ELF-1 (cell line): ENCODE measurements at regions not wholly inside any gene's neighbourhood (a gene's known extent, or its start where the extent isn't known, plus 50 kb on each side); places are given as distances from the start of the nearest gene placed in this dataset.

Experiments
- DNase-seq: peaks from one replicate; pipeline ENCODE4 v3.0.0-alpha.2; 2016; ENCODE audit warnings: low read depth, low spot score

DNA sequence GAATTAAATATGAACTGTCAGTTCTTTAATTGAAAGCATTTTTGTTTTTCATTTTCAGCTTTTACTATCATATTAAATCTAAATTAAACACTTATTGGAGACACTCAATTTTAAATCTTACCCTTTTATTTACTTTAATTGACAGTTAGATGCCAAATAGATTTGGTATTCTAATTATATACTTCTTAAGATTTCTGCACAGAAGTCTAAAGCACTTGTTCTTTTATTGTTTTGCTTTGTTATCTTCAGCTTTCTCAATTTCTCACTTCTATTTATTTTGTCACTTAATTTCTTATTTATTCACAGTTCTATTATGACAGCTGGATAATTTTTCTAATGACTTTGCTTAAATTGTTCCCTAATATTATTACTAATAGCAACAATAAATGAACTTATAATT, 1397.3 kb upstream of the MIR17HG start:
- no peak for DNase-seq

DNA sequence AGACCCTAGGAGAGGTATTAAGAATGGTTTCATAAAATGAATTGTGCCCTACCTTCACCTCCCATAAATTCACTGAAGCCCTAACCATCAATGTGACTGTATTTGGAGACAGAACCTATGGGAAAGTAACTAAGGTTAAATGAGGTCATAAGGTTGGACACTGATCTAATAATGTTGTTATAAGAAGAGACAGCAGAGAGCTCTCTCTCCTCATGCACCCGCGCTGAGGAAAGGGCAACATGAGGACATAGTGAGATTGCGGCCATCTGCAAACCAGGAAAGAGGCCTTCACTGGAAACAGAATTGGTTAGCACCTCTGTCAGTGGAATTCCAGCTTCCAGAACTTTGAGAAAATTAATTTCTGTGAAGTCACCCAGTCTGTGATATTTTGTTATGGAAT, 1396.1 kb upstream of the MIR17HG start:
- DNase-seq, result no peak

DNA sequence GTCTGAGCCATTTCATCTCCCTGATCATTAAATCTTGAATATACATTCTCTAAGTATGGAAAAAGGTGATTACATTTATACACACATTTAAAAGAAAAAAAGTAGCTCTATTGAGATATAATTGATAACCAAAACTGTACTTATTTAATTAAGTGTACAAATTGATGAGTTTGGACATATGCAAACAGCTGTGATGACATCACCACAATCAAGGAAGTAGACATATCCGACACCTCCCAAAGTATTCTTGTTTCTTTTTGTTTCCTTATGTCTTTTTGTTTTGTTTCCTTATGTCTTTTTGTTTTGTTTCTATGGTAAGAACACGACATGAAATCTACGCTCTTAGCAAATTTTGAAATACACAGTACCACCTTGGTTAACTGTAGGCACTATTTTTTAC, 1393.9 kb upstream of the MIR17HG start:
- no peak for DNase-seq

DNA sequence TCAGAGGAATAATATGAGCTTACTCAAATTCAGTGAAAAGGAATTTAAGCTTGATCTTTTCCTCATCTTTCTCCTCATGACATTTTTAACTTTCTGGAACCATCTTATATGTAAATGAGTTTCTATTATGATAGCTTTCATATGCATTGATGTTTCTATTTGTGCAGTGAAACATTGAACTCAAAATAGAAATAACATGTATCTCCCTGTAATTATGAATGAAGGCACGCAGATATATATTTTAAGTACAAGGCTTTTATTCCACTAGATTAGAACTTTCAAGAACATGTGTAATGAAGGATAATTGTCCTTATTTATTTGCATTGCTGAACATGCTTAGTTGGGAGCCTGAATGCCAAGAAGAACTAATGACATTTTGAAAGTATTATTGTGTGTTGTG, 1391.7 kb upstream of the MIR17HG start:
- no peak for DNase-seq

DNA sequence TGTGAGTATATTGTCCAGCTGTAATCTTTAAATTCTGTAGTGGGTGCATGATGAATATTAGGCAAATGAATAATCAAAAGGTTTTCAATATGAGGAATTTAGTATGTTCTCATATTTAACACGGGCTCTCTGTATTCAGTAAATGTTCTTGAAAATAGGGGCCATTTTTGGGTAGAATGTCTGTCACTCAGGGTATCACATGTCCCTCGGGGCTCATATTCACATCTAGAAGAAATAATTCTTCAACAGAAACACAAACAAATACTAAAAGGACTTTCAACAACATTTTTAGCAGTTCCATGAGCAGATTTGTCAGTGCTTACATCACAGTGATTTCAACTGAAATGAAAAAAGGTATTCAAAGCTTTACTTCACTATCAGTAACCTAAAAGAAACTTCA, 1388.4 kb upstream of the MIR17HG start:
- no peak for DNase-seq

DNA sequence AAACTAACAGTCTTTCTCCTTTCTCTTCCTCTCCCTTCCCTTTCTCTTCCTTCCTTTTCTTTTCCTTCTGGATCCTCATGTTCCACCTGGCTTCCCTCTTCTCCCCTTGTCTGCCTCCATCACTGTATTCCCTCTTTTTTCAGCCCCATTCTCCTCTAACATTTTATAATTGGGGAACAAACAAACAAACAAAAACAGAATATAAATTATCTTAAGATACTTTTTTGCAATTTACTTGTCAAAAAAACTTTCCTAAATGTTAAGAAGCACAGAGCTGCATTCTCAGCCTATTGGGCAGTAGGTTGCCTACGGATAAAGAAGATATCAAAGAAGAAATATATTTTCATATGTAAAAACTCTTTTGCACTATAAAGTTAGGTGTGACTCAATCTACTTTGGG, 1382.2 kb upstream of the MIR17HG start:
- no peak for DNase-seq

DNA sequence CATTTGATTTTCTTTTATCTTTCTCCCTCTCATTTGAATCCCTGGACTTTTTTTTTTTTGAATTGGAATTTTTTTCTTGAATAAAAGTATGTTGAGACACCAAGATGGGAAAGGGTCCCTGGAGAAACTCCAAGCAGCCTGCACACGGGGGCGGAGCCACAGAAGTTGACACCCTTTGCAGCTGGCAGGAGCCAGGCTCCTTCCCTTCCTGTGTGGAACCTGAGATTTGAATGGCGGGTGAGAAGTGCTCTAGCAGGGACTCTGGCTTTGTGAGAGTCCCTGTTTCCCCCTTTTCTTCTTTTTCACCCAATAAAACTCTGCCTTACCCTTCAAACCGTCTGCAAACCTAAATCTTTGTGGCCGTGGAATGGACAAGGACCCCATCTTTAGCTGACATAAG, 1381.0 kb upstream of the MIR17HG start:
- DNase-seq, result no peak

DNA sequence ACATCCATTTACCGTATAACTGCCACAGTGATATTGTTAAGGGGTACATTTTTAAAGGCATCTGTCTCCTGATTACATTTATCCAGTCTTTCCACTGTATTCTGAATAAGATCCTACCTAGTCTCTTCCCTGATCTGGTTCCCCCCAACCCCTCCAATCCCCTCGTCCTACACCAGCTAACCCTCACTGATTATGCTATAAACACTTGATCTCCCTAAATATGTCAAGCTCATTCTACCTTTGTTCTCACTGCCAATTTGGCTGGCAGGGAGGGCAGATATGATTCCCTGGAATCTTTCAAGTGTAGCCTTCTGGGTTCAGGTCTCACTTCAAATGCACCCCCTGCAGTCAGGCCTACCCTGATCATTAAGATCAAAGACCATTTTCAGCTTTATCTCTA, 1379.8 kb upstream of the MIR17HG start:
- no peak for DNase-seq

DNA sequence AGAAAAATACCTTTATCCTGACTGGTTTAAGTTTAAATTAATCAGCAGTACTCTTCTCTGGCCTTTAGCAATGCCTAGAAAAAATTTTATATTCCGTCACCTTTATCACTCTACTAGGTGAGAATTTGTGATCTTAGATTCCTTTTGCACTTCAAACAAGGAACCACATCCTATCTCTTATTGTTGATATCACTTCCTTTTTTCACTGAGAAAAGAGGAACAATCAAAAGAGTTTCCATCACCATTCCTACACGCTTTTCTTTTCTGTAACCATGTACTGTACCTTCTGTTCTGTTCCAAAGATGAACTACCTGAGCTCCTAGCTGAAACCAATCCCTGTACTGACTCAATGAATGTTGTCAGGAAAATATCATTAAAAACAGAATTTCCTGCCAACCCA, 1379.0 kb upstream of the MIR17HG start:
- DNase-seq, result no peak

DNA sequence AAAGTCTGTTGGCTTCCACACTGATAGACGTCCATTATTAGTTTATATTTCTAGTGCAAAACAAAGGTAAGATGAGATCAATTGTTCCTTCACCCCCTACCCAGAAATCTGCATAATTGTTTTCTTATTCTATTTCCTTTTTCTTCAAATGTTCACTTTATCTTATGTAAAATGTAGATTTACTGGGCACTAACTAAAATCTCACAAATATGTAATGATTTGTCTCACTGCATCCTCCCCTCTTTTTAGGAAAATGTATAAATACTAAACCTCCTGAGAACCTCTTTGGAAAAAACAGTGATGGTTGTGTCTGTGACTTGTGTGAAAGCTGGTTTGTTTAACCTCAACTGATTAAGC, 1377.2 kb upstream of the MIR17HG start:
- DNase-seq, result no peak

DNA sequence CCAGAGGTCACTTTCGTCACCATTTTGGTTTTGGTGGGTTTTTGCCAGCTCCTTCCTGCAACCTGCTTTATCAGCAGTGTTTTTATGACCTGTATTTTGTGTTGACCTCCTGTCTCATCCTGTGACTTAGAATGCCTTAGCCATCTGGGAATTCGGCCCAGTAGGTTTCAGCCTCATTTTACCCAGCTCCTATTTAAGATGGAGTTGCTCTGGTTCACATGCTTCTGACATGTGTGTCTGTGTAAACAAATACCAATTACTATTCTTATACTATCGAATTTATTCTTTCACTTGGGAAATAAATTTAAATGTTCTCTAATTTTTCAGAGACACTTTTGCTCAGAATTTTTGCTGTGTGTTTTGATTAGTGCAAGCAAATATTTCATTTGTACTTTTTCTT, 1370.3 kb upstream of the MIR17HG start:
- DNase-seq, result no peak

DNA sequence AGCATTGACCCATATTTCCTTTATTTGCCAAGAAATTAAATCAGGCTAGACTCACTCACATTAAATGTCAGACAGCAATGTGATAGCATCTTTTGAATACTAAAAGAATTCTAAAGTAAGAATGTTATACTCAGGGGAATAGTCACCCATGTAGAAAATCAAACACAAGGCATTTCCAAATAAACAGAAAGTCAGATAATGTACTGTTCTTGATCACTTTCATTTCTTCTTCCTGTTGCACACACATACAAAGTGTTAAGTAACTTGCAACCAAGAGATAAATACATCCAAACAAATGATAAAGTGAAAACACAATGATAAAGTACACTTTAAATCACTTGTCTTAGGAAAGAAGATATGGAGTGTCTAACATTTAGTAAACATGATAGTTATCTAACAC, 1366.6 kb upstream of the MIR17HG start:
- no peak for DNase-seq

DNA sequence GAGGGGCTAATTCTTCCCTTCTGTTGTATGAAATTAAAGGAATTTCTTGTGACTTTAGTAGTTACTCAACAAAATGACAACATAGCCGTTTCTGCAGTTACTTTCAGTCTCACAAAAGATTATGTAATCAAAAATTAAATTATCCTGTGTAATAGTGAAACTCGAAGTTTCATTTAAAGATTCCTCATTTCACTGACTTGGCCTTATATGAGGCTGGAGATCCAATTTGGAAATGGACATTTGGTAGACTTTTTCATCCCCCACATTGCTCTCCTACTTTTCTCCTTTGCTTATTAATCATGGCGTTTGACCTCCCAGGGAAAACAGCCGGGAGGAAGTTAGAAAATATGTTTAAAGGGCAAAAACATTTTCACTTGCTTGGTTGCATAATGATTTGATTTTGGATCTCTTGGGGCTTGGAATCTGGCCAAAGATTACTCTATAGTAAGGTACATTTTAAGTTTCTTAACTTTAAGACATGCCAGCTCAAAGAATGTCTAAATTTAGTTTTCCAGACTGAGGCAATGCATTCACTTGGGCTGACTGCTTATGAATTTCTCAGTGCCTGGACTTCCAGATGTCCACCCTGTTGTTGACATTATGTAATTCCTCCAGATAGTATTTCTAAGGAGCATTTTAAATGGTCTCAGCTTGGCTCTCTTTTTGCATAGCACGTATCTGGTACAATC, 1364.9 kb upstream of the MIR17HG start:
- DNase-seq, result no peak

DNA sequence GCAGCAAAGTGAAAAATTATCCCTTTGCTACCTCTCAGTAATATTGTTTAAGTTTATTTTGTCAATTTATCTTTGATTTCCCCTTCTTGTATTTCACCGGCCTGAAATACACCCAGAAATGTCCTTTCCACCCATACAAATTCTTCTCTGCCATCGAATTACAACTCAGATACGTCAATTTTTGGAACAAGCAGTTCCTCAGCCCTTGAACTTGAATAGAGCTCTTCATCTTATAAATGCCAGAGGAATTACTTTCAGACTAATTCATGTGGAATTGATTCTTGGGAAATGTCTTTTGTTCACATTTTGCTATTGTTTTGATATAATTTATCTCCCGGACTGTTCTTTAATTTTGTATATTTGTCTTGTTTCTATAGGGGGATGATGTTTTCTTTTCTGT, 1359.3 kb upstream of the MIR17HG start:
- DNase-seq, result no peak

DNA sequence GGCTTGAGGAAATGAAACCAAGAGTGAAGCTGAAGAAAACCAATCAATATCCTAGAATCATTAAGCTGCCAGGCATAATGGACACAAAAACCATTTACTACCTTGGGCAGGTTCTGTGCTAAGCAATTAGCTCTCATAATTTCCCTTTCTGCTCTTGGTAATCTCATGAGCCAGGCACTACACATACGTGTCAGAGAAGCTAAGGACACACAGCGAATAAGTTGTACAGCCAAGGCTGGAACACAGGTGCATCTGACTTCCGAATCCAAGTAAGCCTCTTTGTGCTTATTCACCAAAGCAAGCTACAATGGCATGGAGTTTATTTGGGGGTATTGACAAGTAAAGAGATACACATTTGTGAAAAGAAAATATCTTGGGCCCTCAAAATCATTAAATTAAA, 1343.9 kb upstream of the MIR17HG start:
- no peak for DNase-seq

DNA sequence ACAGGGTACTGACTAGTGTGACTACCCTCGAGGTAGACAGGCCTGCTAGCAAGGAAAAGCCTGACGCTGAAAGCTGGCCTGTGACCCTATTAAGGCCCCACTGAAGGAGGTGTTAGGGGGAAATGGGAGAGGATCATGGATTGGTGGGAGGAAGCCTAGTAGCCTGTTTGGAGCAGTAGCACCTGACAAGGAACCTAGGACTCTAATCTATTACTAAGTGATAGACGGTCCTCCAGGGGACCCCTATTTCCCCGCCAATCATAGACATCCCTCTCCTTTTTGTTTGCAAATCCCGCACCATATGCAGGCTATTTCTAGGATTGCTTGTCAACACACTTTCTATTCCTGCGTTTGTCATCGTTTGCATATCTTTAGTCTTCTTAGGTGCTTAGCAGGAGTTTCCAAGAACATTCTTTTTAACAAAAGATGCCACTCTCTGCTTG, 1338.8 kb upstream of the MIR17HG start:
- peak; percentile 8 for DNase-seq

DNA sequence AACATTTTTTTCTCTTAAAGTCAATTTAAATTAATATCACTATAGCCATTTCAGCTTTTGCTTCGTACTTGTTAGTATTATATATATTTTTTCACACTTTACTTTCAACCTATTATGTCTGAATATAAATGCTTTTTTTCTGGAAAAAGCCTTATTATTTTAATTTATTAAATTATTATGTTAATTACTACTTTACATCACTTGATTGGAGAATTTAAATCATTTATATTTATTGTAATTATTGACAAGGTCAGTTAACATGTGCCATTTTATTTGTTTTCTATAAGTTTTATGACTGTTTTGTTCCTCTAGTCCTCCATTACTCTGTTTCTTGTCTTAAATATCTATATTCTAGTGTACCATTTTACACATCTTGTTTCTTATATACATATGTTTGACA, 1333.4 kb upstream of the MIR17HG start:
- no peak for DNase-seq

DNA sequence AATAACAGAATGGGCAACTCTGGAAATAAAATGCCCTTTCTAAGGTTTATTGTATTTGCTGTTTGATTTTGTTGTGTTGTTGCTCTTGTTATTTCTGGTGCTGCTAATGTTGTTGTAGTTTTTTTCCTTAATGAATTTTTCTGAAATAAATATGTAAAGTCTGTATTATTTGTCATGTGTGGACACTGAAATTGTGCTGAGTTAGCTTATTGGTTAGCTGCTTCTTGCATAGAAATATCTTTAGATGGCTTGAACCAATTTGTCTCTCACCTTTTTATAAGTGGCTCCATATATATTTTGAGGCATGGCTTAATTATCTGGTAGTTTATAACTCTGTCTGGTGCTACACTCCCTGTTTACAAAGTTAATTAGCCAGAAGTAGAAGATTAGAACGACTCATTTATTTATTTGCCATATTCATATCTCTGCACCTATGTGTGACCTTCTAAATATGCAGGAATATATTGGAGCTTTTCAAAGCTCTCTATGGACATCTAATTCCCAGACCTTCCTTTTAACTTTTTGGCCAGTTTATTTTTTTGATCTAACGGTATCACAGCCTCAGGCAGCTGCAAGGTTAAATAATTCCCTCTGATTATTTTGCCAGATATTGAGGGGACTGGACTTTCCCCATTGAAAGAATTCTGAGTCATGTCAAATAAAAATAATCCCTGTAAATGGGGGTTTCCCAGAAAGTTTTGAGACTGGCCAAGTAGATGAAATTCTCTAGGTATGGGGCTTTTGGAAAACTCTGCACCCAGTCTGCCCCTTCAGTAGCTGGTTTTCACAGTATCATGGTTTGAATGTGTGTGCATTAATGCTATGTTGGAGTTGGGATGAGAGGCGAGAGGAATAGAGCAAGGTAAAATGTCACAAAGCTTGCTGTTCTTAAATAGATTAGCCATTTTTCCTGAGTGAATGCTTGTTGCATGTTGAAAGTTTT, 1331.7 kb upstream of the MIR17HG start:
- no peak for DNase-seq

DNA sequence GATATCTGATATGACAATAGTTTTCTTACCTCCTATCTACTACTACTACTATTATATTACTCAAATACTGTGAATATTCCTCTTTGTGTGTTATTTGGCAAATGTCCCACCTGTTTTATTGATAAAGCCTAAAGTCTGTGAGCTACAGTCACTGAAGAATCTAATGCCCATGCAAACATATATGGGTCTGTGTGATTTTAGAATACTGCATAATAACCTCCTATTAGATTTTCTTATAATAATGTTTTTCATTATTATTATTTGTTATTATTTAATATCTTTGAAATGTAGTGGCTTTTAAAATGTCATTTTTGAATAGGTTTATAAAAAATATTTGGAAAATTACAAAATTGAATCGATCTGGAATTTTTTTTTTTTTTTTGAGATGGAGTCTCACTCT, 1330.8 kb upstream of the MIR17HG start:
- no peak for DNase-seq

DNA sequence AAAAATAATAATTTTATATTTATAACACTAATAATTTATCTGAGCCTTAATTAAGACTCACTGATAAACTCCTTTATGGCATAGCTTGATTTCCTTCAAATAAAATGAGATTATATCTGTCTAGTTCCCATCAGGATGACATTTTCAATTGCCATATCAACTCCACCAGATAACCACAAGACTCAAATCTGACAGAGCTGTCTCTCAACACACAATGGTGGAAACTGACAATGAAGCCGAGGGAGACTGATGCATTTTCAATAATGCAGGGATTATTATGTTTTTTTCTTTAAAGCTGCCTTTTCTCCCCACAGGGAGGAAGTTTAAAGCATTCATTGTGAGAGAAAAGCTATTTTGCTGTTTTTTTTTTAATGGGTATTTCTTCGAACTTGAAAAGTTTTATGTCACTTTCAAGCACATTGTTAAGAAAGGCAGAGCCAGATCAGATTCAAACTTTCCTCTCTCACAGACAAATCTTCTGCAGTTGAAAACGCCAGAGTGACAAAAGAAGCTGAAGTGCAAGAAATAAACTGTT, 1326.9 kb upstream of the MIR17HG start:
- DNase-seq, result no peak

DNA sequence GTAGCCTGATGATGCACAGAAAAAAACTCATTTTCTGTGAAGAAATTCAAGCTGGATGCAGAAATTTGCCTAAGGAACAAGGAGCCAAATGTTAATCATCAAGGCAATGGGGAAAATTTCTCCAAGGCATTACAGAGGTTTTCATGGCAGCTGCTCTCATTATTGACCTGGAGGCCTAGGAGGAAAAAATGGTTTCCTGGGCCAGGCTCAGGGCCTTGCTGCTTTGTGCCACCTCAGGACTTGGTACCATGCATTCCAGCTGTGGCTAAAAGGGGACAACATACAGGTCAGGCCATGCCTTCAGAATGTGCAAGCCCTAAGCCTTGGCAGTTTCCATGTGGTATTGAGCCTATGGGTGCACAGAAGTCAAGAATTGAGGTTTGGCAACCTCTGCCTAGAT, 1320.1 kb upstream of the MIR17HG start:
- no peak for DNase-seq

DNA sequence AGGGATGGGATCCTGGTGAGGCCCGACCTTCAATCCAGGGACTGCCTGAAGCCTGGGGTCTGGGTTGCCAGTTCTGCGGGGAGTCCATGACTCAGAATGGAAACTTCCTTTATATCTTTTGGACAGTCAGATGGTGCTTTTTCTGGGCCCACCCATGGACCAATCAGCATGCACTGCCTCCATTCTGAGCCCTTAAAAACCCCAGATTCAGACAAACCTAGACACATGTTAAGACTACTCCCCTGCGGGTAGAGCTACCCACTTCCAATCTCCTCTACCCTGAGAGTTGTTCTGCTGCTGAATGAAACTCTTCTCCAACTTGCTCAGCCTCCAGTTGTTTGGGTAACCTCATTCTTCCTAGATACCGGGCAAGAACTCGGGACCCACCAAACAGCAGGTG, 1315.2 kb upstream of the MIR17HG start:
- DNase-seq, result no peak
